Mesendoderm (in vitro differentiated cells): ENCODE measurements at regions not wholly inside any gene's neighbourhood (a gene's known extent, or its start where the extent isn't known, plus 50 kb on each side); places are given as distances from the start of the nearest gene placed in this dataset.

ENCODE experiments used
- DNase-seq: peaks from one replicate; pipeline ENCODE4 v3.0.0; 2013
- H2AK5ac ChIP-seq: 2 replicates; pipeline ENCODE4 v1.6.1; 2013; ENCODE audit warnings: low read length, inconsistent platforms
- H2BK120ac ChIP-seq: 2 replicates; pipeline ENCODE4 v1.6.1; 2013; ENCODE audit warnings: low read depth, mild to moderate bottlenecking, low read length, moderate library complexity, mixed read lengths
- H2BK15ac ChIP-seq: replicated peaks from 2 replicates; pipeline ENCODE4 v1.6.1; 2013; ENCODE audit warnings: low read depth, mild to moderate bottlenecking, moderate library complexity
- H2BK5ac ChIP-seq: 2 replicates; pipeline ENCODE4 v1.6.1; 2013; ENCODE audit warnings: low read length, inconsistent platforms
- H3K18ac ChIP-seq: 2 replicates; pipeline ENCODE4 v1.6.1; 2013; ENCODE audit warnings: mild to moderate bottlenecking, low read length, mixed read lengths
- H3K23ac ChIP-seq: one replicate; pipeline ENCODE4 v1.6.1; 2013; ENCODE audit warnings: low read length
- H3K27ac ChIP-seq: 2 replicates; pipeline ENCODE4 v1.5.1; 2013; ENCODE audit warnings: low read depth, mild to moderate bottlenecking, inconsistent platforms, low read length, moderate library complexity
- H3K27me3 ChIP-seq: 2 replicates; pipeline ENCODE4 v1.6.1; 2013; ENCODE audit warnings: low read length, control low read depth, mild to moderate bottlenecking, inconsistent platforms; ENCODE audit not compliant: insufficient read depth, poor library complexity
- H3K36me3 ChIP-seq: 2 replicates; pipeline ENCODE4 v1.6.1; 2013; ENCODE audit warnings: low read length, inconsistent platforms; ENCODE audit not compliant: control insufficient read depth, insufficient read depth
- H3K4ac ChIP-seq: one replicate; pipeline ENCODE4 v1.6.1; 2013; ENCODE audit warnings: low read depth, mild to moderate bottlenecking, low read length, moderate library complexity
- H3K4me1 ChIP-seq: 2 replicates; pipeline ENCODE4 v1.6.1; 2013; ENCODE audit warnings: low read depth, low read length, inconsistent platforms; ENCODE audit not compliant: control insufficient read depth
- H3K4me2 ChIP-seq: 2 replicates; pipeline ENCODE4 v1.6.1; 2013; ENCODE audit warnings: low read length
- H3K4me3 ChIP-seq: 2 replicates; pipeline ENCODE4 v1.5.1; 2013; ENCODE audit warnings: mild to moderate bottlenecking, low read length
- H3K56ac ChIP-seq: one replicate; pipeline ENCODE4 v1.6.1; 2013; ENCODE audit warnings: low read length
- H3K79me1 ChIP-seq: 2 replicates; pipeline ENCODE4 v1.6.1; 2013; ENCODE audit warnings: low read length, inconsistent platforms
- H3K79me2 ChIP-seq: 2 replicates; pipeline ENCODE4 v1.6.1; 2013; ENCODE audit warnings: mild to moderate bottlenecking, low read length; ENCODE audit not compliant: control insufficient read depth, insufficient read depth
- H3K9ac ChIP-seq: 2 replicates; pipeline ENCODE4 v1.6.1; 2013; ENCODE audit warnings: low read length, inconsistent platforms
- H4K5ac ChIP-seq: one replicate; pipeline ENCODE4 v1.6.1; 2013; ENCODE audit warnings: low read length
- H4K8ac ChIP-seq: one replicate; pipeline ENCODE4 v1.6.1; 2013; ENCODE audit warnings: low read depth, mild to moderate bottlenecking, control low read depth, low read length, moderate library complexity
- WGBS: extraction: QIAGEN DNeasy Blood & Tissue Kit; methylation state at CpG from one replicate; pipeline ENCODE4 v1.1.7; 2013; ENCODE audit warnings: low lambda C conversion rate, missing lambda C conversion rate; ENCODE audit not compliant: insufficient coverage; ENCODE audit errors: extremely low coverage; 5-methylcytosine and 5-hydroxymethylcytosine counted together

GRCh38 chr12:46494424-46494823 lies 121.9 kb upstream of the SLC38A2 start:
- no peaks in the 10 kb centered on the region for H3K79me2 ChIP-seq
- H3K4me3 ChIP-seq = no peak overlapping the region
- DNase-seq = peak; percentile 95
- no peak overlapping the region for H3K23ac ChIP-seq
- peak overlapping the region; percentile 62 for H3K56ac ChIP-seq
- H4K8ac ChIP-seq = no peak overlapping the region
- no peak overlapping the region for H3K4ac ChIP-seq
- no CpG with 5 or more reads among the region's 1 CpG for WGBS
- H3K4me1 ChIP-seq = peaks cover 2% of the 10 kb centered on the region
- no peak overlapping the region for H3K4me2 ChIP-seq
- no peaks in the 10 kb centered on the region for H3K27me3 ChIP-seq
- no peaks in the 10 kb centered on the region for H3K36me3 ChIP-seq
- no peak overlapping the region for H4K5ac ChIP-seq
- peak overlapping the region; percentile 90 for H3K18ac ChIP-seq
- H2BK120ac ChIP-seq = no peak overlapping the region
- H2AK5ac ChIP-seq = no peak overlapping the region
- H3K9ac ChIP-seq = no peak overlapping the region
- H3K79me1 ChIP-seq = no peaks in the 10 kb centered on the region
- peak overlapping the region; percentile 38 for H3K27ac ChIP-seq
- H2BK15ac ChIP-seq = no peak overlapping the region
- H2BK5ac ChIP-seq = no peak overlapping the region

DNA sequence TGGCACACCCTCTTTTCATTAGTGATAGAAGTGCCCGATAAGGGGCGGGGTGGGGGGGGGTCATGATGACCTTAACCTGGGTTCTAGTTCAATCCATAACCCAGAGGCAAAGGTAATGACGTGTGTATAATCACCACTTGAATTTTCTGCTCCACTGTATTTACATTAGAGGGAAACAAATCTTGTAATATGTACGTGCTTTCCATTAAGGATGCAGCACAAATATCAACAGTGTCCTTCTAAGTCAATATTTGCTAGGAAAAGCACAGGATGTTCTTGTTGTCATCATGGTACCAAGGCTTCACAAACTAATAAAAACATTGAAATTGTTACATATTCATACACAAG lies 121.2 kb upstream of the SLC38A2 start:
- H3K9ac ChIP-seq = no peak overlapping the region
- H3K27ac ChIP-seq = no peak overlapping the region
- H3K4me2 ChIP-seq = no peak overlapping the region
- no peaks in the 10 kb centered on the region for H3K27me3 ChIP-seq
- no peak overlapping the region for H3K4me3 ChIP-seq
- H3K79me1 ChIP-seq = no peaks in the 10 kb centered on the region
- H3K4me1 ChIP-seq = peaks cover 2% of the 10 kb centered on the region
- H3K56ac ChIP-seq = no peak overlapping the region
- no peak overlapping the region for H2BK5ac ChIP-seq
- no peak overlapping the region for H4K8ac ChIP-seq
- peak overlapping the region; percentile 81 for H3K4ac ChIP-seq
- H4K5ac ChIP-seq = no peak overlapping the region
- no peak for DNase-seq
- no peak overlapping the region for H2AK5ac ChIP-seq
- no peaks in the 10 kb centered on the region for H3K36me3 ChIP-seq
- no CpG with 5 or more reads among the region's 4 CpGs for WGBS
- peak overlapping the region; percentile 94 for H3K18ac ChIP-seq
- peak overlapping the region; percentile 99 for H2BK15ac ChIP-seq
- H3K79me2 ChIP-seq = no peaks in the 10 kb centered on the region
- no peak overlapping the region for H3K23ac ChIP-seq
- H2BK120ac ChIP-seq = peak overlapping the region; percentile 14

DNA sequence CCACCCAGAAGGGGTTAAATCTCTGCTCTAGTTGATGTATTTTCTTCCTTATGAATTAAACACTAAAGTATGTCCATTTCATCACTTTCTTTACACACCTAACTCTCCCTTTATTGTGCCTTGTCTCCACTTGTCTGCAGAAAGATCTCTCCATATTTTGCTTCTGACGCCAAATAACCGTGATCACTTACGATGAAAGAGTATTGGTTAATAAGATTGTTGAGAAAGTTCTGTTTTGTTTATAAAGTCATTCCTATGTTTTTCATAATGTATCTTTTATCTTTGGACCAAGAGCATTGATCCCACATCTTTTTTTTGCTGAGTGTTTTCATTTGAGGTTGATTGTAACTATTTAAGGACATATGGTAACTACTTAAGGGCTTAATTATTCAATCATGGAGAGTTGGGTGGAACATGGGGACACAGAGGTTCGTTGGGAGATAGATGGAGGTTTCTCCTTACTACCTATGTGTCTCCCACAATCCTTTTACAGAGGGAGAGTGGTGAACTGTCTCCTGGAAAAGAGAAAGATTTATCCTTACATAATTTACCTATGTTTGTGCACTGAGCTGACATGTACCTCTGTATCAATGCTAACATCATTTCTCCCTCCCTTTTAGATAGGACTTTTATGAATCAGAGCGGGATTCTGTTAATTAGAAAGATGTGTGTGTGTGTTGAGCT lies 120.7 kb upstream of the SLC38A2 start:
- no peak overlapping the region for H3K27ac ChIP-seq
- peak overlapping the region; percentile 81 for H3K4ac ChIP-seq
- H2AK5ac ChIP-seq = no peak overlapping the region
- H3K79me1 ChIP-seq = no peaks in the 10 kb centered on the region
- no peak overlapping the region for H4K5ac ChIP-seq
- H3K4me3 ChIP-seq = no peak overlapping the region
- H3K4me1 ChIP-seq = peaks cover 2% of the 10 kb centered on the region
- H3K4me2 ChIP-seq = no peak overlapping the region
- H3K27me3 ChIP-seq = no peaks in the 10 kb centered on the region
- peak; percentile 10 for DNase-seq
- WGBS = no CpG with 5 or more reads among the region's 5 CpGs
- H3K9ac ChIP-seq = no peak overlapping the region
- peak overlapping the region; percentile 94 for H3K18ac ChIP-seq
- peak overlapping the region; percentile 99 for H2BK15ac ChIP-seq
- no peak overlapping the region for H2BK5ac ChIP-seq
- peak overlapping the region; percentile 11 for H3K56ac ChIP-seq
- no peak overlapping the region for H3K23ac ChIP-seq
- H4K8ac ChIP-seq = no peak overlapping the region
- H3K79me2 ChIP-seq = no peaks in the 10 kb centered on the region
- H3K36me3 ChIP-seq = no peaks in the 10 kb centered on the region
- peak overlapping the region; percentile 14 for H2BK120ac ChIP-seq

- H4K5ac ChIP-seq = no peak overlapping the region
- DNase-seq = peak; percentile 63
These were observed 120.0 kb upstream of the SLC38A2 start for GRCh38 chr12:46492471-46493085.

GRCh38 chr12:46491548-46491947 lies 119.0 kb upstream of the SLC38A2 start:
- Histone ChIP-seq H3K79me1 (no peaks in the 10 kb centered on the region), H3K27me3 (no peaks in the 10 kb centered on the region), H4K8ac (no peak overlapping the region), H3K4me2 (no peak overlapping the region), H2AK5ac (no peak overlapping the region), H3K79me2 (no peaks in the 10 kb centered on the region), H3K36me3 (no peaks in the 10 kb centered on the region), H3K23ac (no peak overlapping the region), H3K56ac (no peak overlapping the region), H3K9ac (no peak overlapping the region), H3K4me1 (peaks cover 2% of the 10 kb centered on the region), H2BK15ac (no peak overlapping the region), H4K5ac (no peak overlapping the region), H3K4me3 (no peak overlapping the region), H2BK5ac (no peak overlapping the region), H3K4ac (no peak overlapping the region), H2BK120ac (no peak overlapping the region), H3K18ac (no peak overlapping the region), H3K27ac (no peak overlapping the region)
- no peak for DNase-seq
- WGBS = no CpG with 5 or more reads among the region's 1 CpG

More at GRCh38 chr12:46492471-46493085, 120.0 kb upstream of the SLC38A2 start:
- H3K23ac ChIP-seq = no peak overlapping the region
- no peak overlapping the region for H3K9ac ChIP-seq
- H3K36me3 ChIP-seq = no peaks in the 10 kb centered on the region
- peak overlapping the region; percentile 55 for H3K4ac ChIP-seq
- no peaks in the 10 kb centered on the region for H3K79me2 ChIP-seq
- no peak overlapping the region for H3K56ac ChIP-seq
- no peak overlapping the region for H3K27ac ChIP-seq
- no peak overlapping the region for H2AK5ac ChIP-seq
- peak overlapping the region; percentile 57 for H2BK15ac ChIP-seq
- no peak overlapping the region for H3K4me3 ChIP-seq
- no peak overlapping the region for H2BK5ac ChIP-seq
- H3K4me1 ChIP-seq = peaks cover 2% of the 10 kb centered on the region
- no peak overlapping the region for H3K4me2 ChIP-seq
- H3K27me3 ChIP-seq = no peaks in the 10 kb centered on the region
- no CpG with 5 or more reads among the region's 6 CpGs for WGBS
- H3K18ac ChIP-seq = peak overlapping the region; percentile 87
- no peak overlapping the region for H4K8ac ChIP-seq
- no peaks in the 10 kb centered on the region for H3K79me1 ChIP-seq
- no peak overlapping the region for H2BK120ac ChIP-seq
